D341Med (cell line): ENCODE measurements at regions not wholly inside any gene's neighbourhood (a gene's known extent, or its start where the extent isn't known, plus 50 kb on each side); places are given as distances from the start of the nearest gene placed in this dataset.
"Not testable (repeated sequence)": the region's sequence is repeated elsewhere in the genome, so short reads cannot be mapped to it uniquely, and the experiment has no call there.

Experiments used
- DNase-seq: peaks from one replicate; pipeline ENCODE4 v3.0.0; 2012; ENCODE audit warnings: low spot score

- DNase-seq, result not testable (repeated sequence)
These were observed 72.4 kb downstream of the HNRNPD start for GRCh38 chr4:82301390-82301789.

GRCh38 chr4:82293304-82293703 is 80.5 kb downstream of the HNRNPD start:
- DNase-seq, result no peak

GRCh38 chr4:82287720-82288119 is 86.1 kb downstream of the HNRNPD start:
- DNase-seq, result no peak

- DNase-seq, result peak; percentile 94
These were observed 88.7 kb downstream of the HNRNPD start for GRCh38 chr4:82284858-82285805.

- DNase-seq, result no peak
These were observed 89.3 kb downstream of the HNRNPD start for GRCh38 chr4:82284475-82284857.

- peak; percentile 44 for DNase-seq
These were observed 90.9 kb downstream of the HNRNPD start for GRCh38 chr4:82282875-82283274.

- not testable (repeated sequence) for DNase-seq
These were observed 94.2 kb downstream of the HNRNPD start for GRCh38 chr4:82279550-82279949.

- DNase-seq, result no peak
These were observed 97.5 kb downstream of the HNRNPD start for GRCh38 chr4:82276332-82276640.

- peak; percentile 46 for DNase-seq
These were observed 98.1 kb downstream of the HNRNPD start for GRCh38 chr4:82275431-82276331.

GRCh38 chr4:82274700-82275099 is 99.1 kb downstream of the HNRNPD start:
- not testable (repeated sequence) for DNase-seq

- not testable (repeated sequence) for DNase-seq
These were observed 101.3 kb downstream of the HNRNPD start for GRCh38 chr4:82272523-82272922.

- DNase-seq, result not testable (repeated sequence)
These were observed 101.8 kb downstream of the HNRNPD start for GRCh38 chr4:82271915-82272480.

- no peak for DNase-seq
These were observed 105.0 kb downstream of the HNRNPD start for GRCh38 chr4:82268826-82269193.

- peak; percentile 75 for DNase-seq
These were observed 105.6 kb downstream of the HNRNPD start for GRCh38 chr4:82268050-82268825.

- DNase-seq, result no peak
These were observed 106.3 kb downstream of the HNRNPD start for GRCh38 chr4:82267506-82267905.

GRCh38 chr4:82266345-82266744 is 107.4 kb downstream of the HNRNPD start:
- DNase-seq, result no peak

- DNase-seq, result no peak
These were observed 112.7 kb downstream of the HNRNPD start for GRCh38 chr4:82261084-82261483.

GRCh38 chr4:82260632-82261031 is 113.2 kb downstream of the HNRNPD start:
- no peak for DNase-seq

GRCh38 chr4:82256718-82257117 is 117.1 kb downstream of the HNRNPD start:
- no peak for DNase-seq

GRCh38 chr4:82255657-82256056 is 118.1 kb downstream of the HNRNPD start:
- DNase-seq, result no peak

- DNase-seq, result no peak
These were observed 124.7 kb downstream of the HNRNPD start for GRCh38 chr4:82248903-82249632.
